Osteocyte (in vitro differentiated cells): ENCODE measurements at regions not wholly inside any gene's neighbourhood (a gene's known extent, or its start where the extent isn't known, plus 50 kb on each side); places are given as distances from the start of the nearest gene placed in this dataset.
A peak's percentile ranks its signal among the peaks of the same experiment; 100 is the strongest.

ENCODE experiments used
- DNase-seq: peaks from one replicate; pipeline ENCODE4 v3.0.0; 2021; ENCODE audit warnings: mixed read lengths; ENCODE audit not compliant: unreplicated experiment; ENCODE audit errors: extremely low spot score
- H3K27ac Mint-ChIP-seq: one replicate; pipeline ENCODE4 v1.8.0; 2021; ENCODE audit warnings: mild to moderate bottlenecking, mixed read lengths; ENCODE audit not compliant: unreplicated experiment
- H3K27me3 Mint-ChIP-seq: one replicate; pipeline ENCODE4 v1.8.0; 2021; ENCODE audit warnings: mixed read lengths; ENCODE audit not compliant: unreplicated experiment
- H3K36me3 Mint-ChIP-seq: one replicate; pipeline ENCODE4 v1.8.0; 2021; ENCODE audit warnings: mixed read lengths; ENCODE audit not compliant: unreplicated experiment
- H3K4me1 Mint-ChIP-seq: one replicate; pipeline ENCODE4 v1.8.0; 2021; ENCODE audit warnings: mixed read lengths; ENCODE audit not compliant: unreplicated experiment
- H3K4me3 Mint-ChIP-seq: one replicate; pipeline ENCODE4 v1.8.0; 2021; ENCODE audit warnings: mild to moderate bottlenecking, moderate library complexity, mixed read lengths; ENCODE audit not compliant: unreplicated experiment
- H3K9me3 Mint-ChIP-seq: one replicate; pipeline ENCODE4 v1.8.0; 2021; ENCODE audit warnings: mixed read lengths; ENCODE audit not compliant: unreplicated experiment
- TF ChIP-seq, protein P1 (sequence below): fragments of 200-600 bp; sonication (generic); IDR thresholded peaks from 2 replicates; pipeline ENCODE4 v1.5.0; 2021; ENCODE audit warnings: antibody characterized with exemption, mild to moderate bottlenecking, moderate library complexity

DNA sequence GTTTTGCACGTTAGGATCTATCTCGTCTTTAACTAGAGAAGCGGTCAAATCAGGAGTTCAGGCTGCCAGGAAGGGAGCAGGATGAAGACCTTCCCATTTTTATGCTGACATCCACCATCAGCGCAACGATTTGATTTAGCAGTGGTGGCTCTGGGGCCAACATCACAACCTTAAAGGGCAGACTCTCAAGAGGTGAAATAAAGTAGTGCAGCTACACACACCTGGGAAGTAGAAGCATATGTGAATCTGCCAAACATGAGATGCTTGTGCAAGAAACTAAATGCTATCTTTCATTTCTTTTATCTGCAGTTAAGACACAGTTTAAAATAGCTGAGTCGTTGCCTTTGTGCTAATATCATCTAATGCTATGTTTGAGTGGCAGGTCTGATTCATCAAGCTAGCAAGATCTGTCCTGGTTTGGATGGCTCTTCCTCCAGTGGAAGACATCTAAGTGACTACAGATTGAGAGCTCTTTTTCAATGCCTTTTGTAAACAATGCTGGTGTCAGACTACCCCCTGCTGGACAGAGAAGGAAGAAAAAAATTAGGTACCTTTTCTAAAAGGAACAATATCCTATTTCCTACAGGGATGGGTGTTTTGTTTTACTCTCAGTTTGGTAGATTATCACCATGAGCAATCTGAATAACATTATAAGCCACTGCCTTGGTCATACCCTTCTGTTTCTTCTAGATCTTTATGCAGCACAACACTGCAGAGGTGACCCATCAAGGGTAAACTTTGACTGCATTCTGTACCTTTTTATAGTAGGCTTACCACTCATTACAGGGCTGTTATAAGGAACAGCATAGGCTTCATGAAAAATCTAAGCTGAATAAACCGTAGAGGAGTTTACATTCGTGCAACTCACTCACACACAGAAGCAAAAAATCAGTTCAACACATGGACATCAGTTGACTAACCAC, 171.6 kb upstream of the FBXL4 start:
- no peak overlapping the region for H3K27ac Mint-ChIP-seq
- TF ChIP-seq, protein P1, sequence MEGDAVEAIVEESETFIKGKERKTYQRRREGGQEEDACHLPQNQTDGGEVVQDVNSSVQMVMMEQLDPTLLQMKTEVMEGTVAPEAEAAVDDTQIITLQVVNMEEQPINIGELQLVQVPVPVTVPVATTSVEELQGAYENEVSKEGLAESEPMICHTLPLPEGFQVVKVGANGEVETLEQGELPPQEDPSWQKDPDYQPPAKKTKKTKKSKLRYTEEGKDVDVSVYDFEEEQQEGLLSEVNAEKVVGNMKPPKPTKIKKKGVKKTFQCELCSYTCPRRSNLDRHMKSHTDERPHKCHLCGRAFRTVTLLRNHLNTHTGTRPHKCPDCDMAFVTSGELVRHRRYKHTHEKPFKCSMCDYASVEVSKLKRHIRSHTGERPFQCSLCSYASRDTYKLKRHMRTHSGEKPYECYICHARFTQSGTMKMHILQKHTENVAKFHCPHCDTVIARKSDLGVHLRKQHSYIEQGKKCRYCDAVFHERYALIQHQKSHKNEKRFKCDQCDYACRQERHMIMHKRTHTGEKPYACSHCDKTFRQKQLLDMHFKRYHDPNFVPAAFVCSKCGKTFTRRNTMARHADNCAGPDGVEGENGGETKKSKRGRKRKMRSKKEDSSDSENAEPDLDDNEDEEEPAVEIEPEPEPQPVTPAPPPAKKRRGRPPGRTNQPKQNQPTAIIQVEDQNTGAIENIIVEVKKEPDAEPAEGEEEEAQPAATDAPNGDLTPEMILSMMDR: peak; percentile 70
- no peaks in the 10 kb centered on the region for H3K9me3 Mint-ChIP-seq
- no peak overlapping the region for H3K4me3 Mint-ChIP-seq
- H3K36me3 Mint-ChIP-seq: no peaks in the 10 kb centered on the region
- H3K4me1 Mint-ChIP-seq: no peaks in the 10 kb centered on the region
- no peak for DNase-seq
- peaks cover 26% of the 10 kb centered on the region for H3K27me3 Mint-ChIP-seq

DNA sequence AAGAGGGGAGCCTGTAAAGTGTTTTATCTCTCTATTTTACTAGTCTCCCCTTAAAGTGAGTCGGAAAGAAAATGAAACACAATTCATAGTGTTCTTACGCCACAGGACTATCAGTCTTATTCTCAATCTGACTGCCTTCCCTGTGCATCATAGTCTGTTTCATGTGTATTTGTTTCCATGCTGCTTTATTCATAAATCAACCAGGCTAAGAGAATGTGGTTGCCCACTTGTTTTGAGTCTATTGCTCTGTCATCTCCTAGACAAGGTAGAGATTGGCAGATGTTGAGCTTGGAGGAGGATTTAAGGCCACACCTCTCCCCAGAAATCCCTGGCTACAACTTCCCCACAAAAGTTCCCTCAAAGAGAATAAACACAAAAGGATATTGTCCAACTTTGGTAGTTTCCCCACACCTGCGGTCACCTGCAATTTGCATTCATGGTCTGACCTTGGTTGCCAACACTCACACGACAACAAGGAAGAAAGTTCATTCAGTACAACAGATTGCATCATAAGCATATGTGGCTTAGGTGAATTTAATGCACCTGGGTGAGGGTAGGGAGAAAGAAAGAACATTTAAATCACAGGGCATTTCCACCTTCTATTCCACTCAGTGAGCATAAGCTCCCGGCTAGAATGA, 167.1 kb upstream of the FBXL4 start:
- H3K9me3 Mint-ChIP-seq: no peaks in the 10 kb centered on the region
- H3K27ac Mint-ChIP-seq: no peak overlapping the region
- TF ChIP-seq, protein P1: no peak
- H3K27me3 Mint-ChIP-seq: peaks cover 40% of the 10 kb centered on the region
- DNase-seq: no peak
- H3K4me1 Mint-ChIP-seq: no peaks in the 10 kb centered on the region
- no peaks in the 10 kb centered on the region for H3K36me3 Mint-ChIP-seq
- H3K4me3 Mint-ChIP-seq: no peak overlapping the region

DNA sequence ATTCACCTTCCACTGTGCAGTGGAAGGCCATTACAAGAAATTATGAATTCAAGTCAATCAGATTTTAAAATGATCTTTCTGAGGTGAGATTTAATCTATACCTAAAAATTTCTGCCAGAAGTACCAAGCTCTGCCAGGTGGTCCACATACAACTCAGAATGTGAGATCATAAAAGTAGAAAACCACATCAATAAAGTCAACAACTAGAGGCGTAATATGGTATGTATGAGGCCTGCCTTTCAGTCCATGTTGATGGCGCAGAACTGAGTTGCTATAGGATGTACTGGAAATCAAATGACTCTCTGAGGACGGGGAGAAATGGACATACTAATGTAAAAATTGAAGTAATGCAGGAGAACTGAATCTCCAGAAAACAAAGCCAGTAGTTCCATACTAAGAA, 163.8 kb upstream of the FBXL4 start:
- no peak overlapping the region for H3K27ac Mint-ChIP-seq
- H3K27me3 Mint-ChIP-seq: peaks cover 26% of the 10 kb centered on the region
- no peak overlapping the region for H3K4me3 Mint-ChIP-seq
- no peak for DNase-seq
- H3K36me3 Mint-ChIP-seq: no peaks in the 10 kb centered on the region
- TF ChIP-seq, protein P1: no peak
- no peaks in the 10 kb centered on the region for H3K9me3 Mint-ChIP-seq
- no peaks in the 10 kb centered on the region for H3K4me1 Mint-ChIP-seq

- no peaks in the 10 kb centered on the region for H3K36me3 Mint-ChIP-seq
- no peaks in the 10 kb centered on the region for H3K4me1 Mint-ChIP-seq
- no peak overlapping the region for H3K4me3 Mint-ChIP-seq
- H3K27me3 Mint-ChIP-seq: peaks cover 21% of the 10 kb centered on the region
- TF ChIP-seq, protein P1: no peak
- no peak overlapping the region for H3K27ac Mint-ChIP-seq
- no peak for DNase-seq
- H3K9me3 Mint-ChIP-seq: no peaks in the 10 kb centered on the region
Observed at GRCh38 chr6:99110029-99110428, 162.3 kb upstream of the FBXL4 start.

DNA sequence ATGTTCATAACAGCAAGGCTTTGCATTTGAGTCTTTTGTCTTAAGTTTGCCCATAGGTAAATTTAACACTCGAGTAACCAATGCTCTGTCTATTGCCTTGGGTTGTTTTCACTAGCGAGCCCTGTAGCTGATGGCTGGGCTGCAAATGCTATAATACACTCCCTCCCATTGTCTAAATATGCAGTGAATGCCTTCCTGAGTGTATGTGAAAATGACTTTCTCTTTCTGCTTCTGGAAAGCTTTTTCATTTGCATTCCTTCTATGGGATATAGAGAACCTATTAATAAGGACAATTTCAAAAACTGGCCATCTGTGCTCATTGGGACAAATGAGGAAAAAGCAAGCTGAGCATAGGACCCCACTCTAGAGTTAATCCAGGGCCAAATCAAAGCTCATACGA, 156.5 kb upstream of the FBXL4 start:
- H3K9me3 Mint-ChIP-seq: no peaks in the 10 kb centered on the region

More for the DNA sequence above, 156.5 kb upstream of the FBXL4 start:
- Mint-ChIP-seq H3K36me3 (no peaks in the 10 kb centered on the region), H3K4me3 (no peak overlapping the region), H3K27me3 (peaks cover 7% of the 10 kb centered on the region), H3K4me1 (no peaks in the 10 kb centered on the region), H3K27ac (no peak overlapping the region)
- TF ChIP-seq, protein P1: no peak
- no peak for DNase-seq
